Large intestine (tissue), 3 donors: ENCODE measurements at regions not wholly inside any gene's neighbourhood (a gene's known extent, or its start where the extent isn't known, plus 50 kb on each side); places are given as distances from the start of the nearest gene placed in this dataset.
"Not testable (repeated sequence)": the region's sequence is repeated elsewhere in the genome, so short reads cannot be mapped to it uniquely, and the experiment has no call there.

Experiments used
- DNase-seq, 2 donors: peaks; one replicate each; pipeline versions ENCODE4 v3.0.0 to v3.0.0-alpha.2; 2013
- H3K27ac ChIP-seq: one replicate; pipeline ENCODE4 v1.5.1; 2013; ENCODE audit warnings: low read length
- H3K27me3 ChIP-seq: 2 replicates; pipeline ENCODE4 v1.6.1; 2013; ENCODE audit warnings: low read length; ENCODE audit not compliant: control insufficient read depth, insufficient read depth
- H3K36me3 ChIP-seq: 2 replicates; pipeline ENCODE4 v1.6.1; 2013; ENCODE audit warnings: low read length; ENCODE audit not compliant: control insufficient read depth, insufficient read depth
- H3K4me1 ChIP-seq: one replicate; pipeline ENCODE4 v1.6.1; 2013; ENCODE audit warnings: low read length; ENCODE audit not compliant: control insufficient read depth, insufficient read depth
- H3K4me3 ChIP-seq: one replicate; pipeline ENCODE4 v1.5.1; 2013; ENCODE audit warnings: low read length
- H3K9me3 ChIP-seq: one replicate; pipeline ENCODE4 v1.6.1; 2013; ENCODE audit warnings: mild to moderate bottlenecking, low read depth, low read length, moderate library complexity; ENCODE audit not compliant: control insufficient read depth
- WGBS: methylation state at CpG from one replicate; pipeline ENCODE4 v1.1.5; 2013; ENCODE audit warnings: low lambda C conversion rate; ENCODE audit not compliant: insufficient coverage; 5-methylcytosine and 5-hydroxymethylcytosine counted together

DNA sequence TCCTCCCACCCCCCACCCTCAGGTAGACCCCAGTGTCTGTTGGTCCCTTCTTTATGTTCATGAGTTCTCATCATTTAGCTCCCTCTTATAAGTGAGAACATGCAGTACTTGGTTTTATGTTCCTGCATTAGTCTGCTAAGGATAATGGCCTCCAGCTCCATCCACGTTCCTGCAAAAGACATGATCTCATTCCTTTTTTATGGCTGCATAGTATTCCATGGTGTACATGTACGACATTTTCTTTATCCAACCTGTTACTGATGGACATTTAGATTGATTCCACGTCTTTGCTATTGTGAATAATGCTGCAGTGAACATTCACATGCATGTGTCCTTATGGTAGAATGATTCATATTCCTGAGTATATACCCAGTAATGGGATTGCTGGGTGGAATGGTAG lies 87.6 kb upstream of the TBL1X start:
- not testable (repeated sequence) for H3K4me3 ChIP-seq, DNase-seq, H3K9me3 ChIP-seq, H3K27ac ChIP-seq, H3K4me1 ChIP-seq, H3K27me3 ChIP-seq, H3K36me3 ChIP-seq
- no CpG with 5 or more reads among the region's 3 CpGs for WGBS

DNA sequence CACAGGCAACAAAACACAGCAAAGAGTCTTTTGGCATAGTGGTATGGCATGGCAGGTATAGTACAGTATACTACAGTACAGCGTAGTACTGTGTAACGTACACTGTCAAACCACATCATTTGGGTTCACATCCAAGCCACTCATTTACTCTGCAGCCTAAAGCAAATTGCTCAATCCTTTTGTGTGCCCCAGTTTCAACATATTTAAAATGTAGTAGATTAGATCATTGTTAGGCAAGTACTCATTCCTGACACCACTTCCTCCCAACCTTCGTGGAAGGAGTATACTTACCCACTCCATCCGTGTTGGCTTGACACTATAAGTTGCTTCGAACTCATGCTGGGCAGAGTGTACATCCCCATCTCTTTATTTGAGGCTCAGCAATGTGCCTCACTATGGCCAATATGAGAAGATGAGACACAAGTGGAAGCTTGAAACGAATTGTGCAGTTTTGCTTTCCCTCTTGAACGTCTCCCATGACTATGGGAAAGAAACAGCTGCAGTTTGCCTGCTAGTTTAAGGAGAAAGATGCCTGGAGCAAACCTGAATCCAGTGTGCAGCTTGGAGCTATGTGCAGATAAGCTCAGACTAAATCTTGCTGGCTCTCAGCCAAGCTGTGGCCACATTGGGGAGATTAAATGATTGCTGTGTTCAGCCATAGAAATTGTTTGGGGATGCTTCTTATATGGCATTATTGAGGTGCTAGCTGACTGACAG lies 85.7 kb upstream of the TBL1X start:
- DNase-seq, result peak in 1 of 2 donors; percentile 4
- no peaks in the 10 kb centered on the region for H3K36me3 ChIP-seq
- no CpG with 5 or more reads among the region's 7 CpGs for WGBS
- no peaks in the 10 kb centered on the region for H3K4me1 ChIP-seq
- no peaks in the 10 kb centered on the region for H3K27me3 ChIP-seq
- H3K9me3 ChIP-seq, result no peaks in the 10 kb centered on the region
- no peak overlapping the region for H3K4me3 ChIP-seq
- H3K27ac ChIP-seq, result no peak overlapping the region

DNA sequence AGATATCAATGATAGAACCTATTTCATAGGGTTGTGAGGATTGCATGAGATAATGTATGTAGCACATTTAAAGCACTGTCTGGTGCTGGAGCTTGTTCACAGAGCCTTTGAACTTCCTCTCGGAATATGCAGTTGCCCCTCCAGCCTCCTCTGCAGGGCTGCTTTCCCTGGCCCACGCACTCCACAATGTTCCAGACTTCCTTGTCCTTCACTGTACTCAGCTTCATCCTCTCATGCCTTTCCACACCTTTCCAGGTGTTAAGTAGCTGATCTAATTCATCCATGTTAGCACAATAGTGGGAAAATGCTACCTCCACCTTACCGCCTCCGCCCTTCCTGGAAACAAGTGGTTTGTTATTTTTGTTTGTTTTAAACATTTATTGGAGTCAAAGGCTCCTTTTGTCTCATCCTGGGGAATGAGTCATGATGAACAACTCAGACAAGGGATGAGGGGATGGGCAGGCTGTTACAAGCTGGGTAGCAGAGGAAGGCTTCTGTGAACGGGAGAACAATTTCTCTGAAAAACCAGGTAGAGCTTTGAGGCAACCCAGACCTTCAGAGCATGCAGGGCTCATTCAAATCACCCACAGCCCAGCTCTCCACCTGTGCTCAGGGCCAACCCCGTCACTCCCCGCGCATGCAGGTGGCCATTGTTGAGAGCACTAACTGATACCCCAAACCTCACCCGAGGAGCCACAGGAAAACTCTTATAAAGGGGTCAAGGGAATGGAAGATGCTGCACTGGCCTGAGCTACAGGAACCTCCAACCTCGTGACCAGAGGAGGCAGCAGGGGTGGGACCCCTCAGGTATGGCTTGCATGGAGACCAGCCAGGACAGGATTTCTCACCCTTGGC lies 84.9 kb upstream of the TBL1X start:
- H3K27ac ChIP-seq, result no peak overlapping the region
- no peaks in the 10 kb centered on the region for H3K27me3 ChIP-seq
- H3K4me1 ChIP-seq, result no peaks in the 10 kb centered on the region
- no CpG with 5 or more reads among the region's 10 CpGs for WGBS
- H3K36me3 ChIP-seq, result no peaks in the 10 kb centered on the region
- peak; percentile 23 to 50 for DNase-seq
- no peaks in the 10 kb centered on the region for H3K9me3 ChIP-seq
- no peak overlapping the region for H3K4me3 ChIP-seq

DNA sequence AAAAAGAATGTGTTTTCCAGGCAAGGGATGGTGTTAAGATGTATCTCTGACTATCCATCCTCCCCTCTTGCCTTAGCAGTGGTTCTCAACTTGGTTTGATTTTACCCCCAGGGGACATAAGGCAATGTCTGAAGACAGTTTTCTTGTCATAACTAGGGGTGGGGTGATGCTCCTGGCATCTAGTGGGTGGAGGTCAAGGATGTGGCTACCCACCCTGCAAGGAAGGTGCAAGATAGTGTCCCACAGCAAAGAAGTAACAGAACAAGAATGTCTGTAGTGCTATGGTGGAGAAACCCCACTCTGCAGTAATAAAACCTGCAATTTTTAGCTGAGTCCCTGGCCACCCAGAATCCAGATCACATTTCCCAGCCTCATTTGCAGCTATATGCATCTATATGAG lies 81.2 kb upstream of the TBL1X start:
- Histone ChIP-seq H3K27ac (no peak overlapping the region), H3K9me3 (no peaks in the 10 kb centered on the region), H3K4me3 (no peak overlapping the region), H3K36me3 (no peaks in the 10 kb centered on the region), H3K27me3 (no peaks in the 10 kb centered on the region), H3K4me1 (no peaks in the 10 kb centered on the region)
- DNase-seq, result no peak

DNA sequence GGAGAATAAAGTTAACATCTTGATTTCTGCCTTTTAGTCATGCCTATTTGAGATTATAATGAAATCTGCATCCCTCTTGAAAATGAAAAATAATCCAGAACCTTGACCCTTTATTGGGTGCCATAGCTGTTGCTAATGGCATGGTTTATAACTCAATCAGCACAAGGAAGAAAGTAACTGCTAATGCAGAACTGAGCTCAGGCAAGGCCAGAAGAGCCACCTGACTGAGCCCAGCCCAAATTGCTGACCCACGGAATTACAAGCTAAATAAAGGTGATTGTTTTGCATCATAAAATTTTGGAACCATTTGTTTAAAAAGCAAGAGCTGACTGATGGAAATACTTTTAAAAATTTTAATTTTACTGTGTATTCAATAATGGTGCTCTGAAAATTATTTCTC lies 76.4 kb upstream of the TBL1X start:
- H3K27ac ChIP-seq, result no peak overlapping the region
- no peak for DNase-seq
- no peaks in the 10 kb centered on the region for H3K36me3 ChIP-seq
- no peaks in the 10 kb centered on the region for H3K9me3 ChIP-seq
- H3K4me1 ChIP-seq, result no peaks in the 10 kb centered on the region
- no peaks in the 10 kb centered on the region for H3K27me3 ChIP-seq
- no CpG with 5 or more reads among the region's 1 CpG for WGBS
- H3K4me3 ChIP-seq, result no peak overlapping the region

DNA sequence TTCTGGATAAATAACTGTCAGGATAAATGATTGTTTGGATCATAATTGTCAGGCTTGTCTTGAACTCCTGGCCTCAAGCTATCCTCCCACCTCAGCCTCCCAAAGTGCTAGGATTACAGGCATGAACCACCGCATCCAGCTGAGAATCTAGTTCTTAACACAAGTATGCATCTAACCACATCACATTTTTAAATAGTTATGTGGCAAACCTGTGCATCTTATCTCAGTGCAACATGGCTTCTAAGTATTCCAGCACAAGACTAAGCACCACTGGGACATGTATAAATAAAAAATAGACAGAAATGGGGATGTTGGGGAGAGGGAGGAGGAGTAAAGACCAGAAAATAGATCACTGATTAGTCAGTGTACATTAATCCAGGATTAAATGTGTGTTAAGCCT lies 74.7 kb upstream of the TBL1X start:
- Histone ChIP-seq H3K36me3 (no peaks in the 10 kb centered on the region), H3K4me1 (no peaks in the 10 kb centered on the region), H3K27me3 (no peaks in the 10 kb centered on the region), H3K4me3 (no peak overlapping the region), H3K9me3 (no peaks in the 10 kb centered on the region), H3K27ac (no peak overlapping the region)
- no CpG with 5 or more reads among the region's 1 CpG for WGBS
- DNase-seq, result no peak

DNA sequence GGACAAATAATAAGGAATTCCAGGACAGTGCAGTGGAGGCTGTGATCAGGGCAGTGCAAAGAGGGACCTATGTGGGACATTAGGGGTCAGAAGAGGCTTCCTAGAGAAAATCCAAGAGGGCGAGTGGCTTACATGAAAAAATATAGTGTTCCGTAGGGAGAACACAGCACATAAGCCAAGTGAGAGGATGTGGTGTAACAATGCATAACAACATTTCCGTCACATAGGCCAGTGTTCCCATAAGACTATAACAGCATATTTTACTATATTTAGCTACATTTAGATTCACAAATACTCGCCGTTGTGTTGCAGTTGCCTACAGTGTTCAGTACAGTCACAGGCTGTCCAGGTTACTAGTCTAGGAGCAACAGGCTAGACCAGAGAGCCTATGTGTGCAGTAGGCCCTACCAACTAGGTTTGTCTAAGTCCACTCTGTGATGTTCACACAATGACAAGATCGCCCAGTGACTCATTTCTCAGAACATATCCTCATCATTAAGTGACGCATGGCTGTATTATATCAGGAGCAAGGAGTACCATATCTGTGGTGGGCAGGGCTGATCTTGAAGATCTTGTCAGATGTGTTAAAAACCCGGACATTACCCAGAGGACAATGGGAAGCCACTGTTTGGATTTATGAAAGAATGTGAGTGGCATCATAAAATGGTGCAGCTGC lies 74.0 kb upstream of the TBL1X start:
- Histone ChIP-seq H3K4me3 (no peak overlapping the region), H3K36me3 (no peaks in the 10 kb centered on the region), H3K27ac (no peak overlapping the region), H3K27me3 (no peaks in the 10 kb centered on the region), H3K9me3 (no peaks in the 10 kb centered on the region), H3K4me1 (no peaks in the 10 kb centered on the region)
- no peak for DNase-seq
- WGBS, result no CpG with 5 or more reads among the region's 8 CpGs

DNA sequence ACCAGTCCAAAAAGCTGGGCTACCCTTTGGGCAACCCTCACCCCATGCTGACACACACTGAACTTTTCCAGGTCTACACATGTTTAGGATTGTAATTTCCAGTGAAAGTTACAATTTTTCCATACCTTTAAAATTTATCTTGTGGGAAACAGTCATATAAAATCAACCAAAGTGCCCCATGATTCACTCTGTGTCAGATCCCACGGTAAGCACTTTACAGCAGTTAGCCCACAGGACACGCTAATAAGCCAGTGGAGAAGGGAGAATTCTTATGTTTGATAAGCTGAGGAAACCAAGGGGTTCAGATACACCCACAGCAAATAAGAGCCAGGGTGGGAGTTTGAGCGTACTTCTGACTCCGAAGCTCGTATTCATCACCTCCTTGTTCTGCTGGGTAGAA lies 72.4 kb upstream of the TBL1X start:
- Histone ChIP-seq H3K36me3 (no peaks in the 10 kb centered on the region), H3K9me3 (no peaks in the 10 kb centered on the region), H3K4me1 (peaks cover 3% of the 10 kb centered on the region), H3K27me3 (no peaks in the 10 kb centered on the region), H3K27ac (no peak overlapping the region), H3K4me3 (no peak overlapping the region)
- no peak for DNase-seq
- WGBS, result no CpG with 5 or more reads among the region's 5 CpGs

DNA sequence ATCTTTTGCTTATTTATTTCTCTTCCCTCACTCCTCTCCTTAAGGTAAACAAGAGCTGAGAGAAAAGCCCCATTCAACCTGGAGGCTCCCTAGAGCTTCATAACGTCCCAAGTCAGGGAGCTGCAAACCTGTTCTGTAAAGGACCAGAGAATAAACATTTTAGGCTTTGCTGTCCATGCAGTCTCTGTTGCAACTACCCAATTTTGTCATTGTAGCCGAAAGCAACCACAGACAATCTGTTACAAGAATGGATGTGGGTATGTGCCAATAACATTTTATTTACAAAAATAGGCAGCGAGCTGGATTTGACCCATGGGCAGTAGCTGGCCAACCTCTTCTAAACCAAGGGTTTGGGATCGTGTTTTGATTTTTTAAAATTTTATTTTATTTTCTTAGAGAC lies 71.3 kb upstream of the TBL1X start:
- H3K4me1 ChIP-seq, result peaks cover 3% of the 10 kb centered on the region
- WGBS, result no CpG with 5 or more reads among the region's 4 CpGs

DNA sequence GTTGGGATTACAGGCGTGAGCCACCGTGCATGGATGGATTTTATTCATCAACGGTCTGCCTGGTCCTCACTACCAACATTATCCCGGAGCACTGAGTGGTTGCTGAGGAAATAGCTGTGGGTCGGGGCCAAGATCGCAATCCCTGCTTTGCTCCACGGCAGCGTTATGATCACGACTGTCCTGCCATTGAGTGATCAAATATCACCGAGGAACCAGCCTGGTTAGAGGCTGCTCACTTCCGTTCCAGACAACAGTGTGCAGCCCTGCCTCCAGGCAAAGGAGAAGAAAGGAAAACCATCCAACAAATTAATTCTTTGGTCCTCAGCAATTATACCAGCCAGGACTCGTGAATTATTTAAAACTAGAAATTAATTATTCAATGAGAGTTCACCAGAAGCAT lies 70.6 kb upstream of the TBL1X start:
- no peak overlapping the region for H3K27ac ChIP-seq
- no peaks in the 10 kb centered on the region for H3K9me3 ChIP-seq
- no peaks in the 10 kb centered on the region for H3K27me3 ChIP-seq
- H3K4me3 ChIP-seq, result no peak overlapping the region
- no peak for DNase-seq
- no peaks in the 10 kb centered on the region for H3K36me3 ChIP-seq
- H3K4me1 ChIP-seq, result peaks cover 3% of the 10 kb centered on the region
- no CpG with 5 or more reads among the region's 12 CpGs for WGBS

More for the DNA sequence above, 71.3 kb upstream of the TBL1X start:
- DNase-seq, result no peak
- no peaks in the 10 kb centered on the region for H3K27me3 ChIP-seq
- H3K27ac ChIP-seq, result no peak overlapping the region
- H3K36me3 ChIP-seq, result no peaks in the 10 kb centered on the region
- no peak overlapping the region for H3K4me3 ChIP-seq
- H3K9me3 ChIP-seq, result no peaks in the 10 kb centered on the region
